HG02884 (cell line): ENCODE measurements at regions not wholly inside any gene's neighbourhood (a gene's known extent, or its start where the extent isn't known, plus 50 kb on each side); places are given as distances from the start of the nearest gene placed in this dataset.
A peak's percentile ranks its signal among the peaks of the same experiment; 100 is the strongest.
"Not testable (repeated sequence)": the region's sequence is repeated elsewhere in the genome, so short reads cannot be mapped to it uniquely, and the experiment has no call there.

Experiments used
- ATAC-seq: cut with Tn5 transposase; IDR thresholded peaks from one replicate; pipeline ENCODE4 v1.9.1; 2021; ENCODE audit warnings: mild to moderate bottlenecking, moderate library complexity; ENCODE audit not compliant: unreplicated experiment

- no peak for ATAC-seq
Observed at GRCh38 chrX:140172401-140172800, 207.1 kb upstream of the CXorf66 start.

- no peak for ATAC-seq
Observed at GRCh38 chrX:140167551-140167950, 202.2 kb upstream of the CXorf66 start.

GRCh38 chrX:140165849-140166248, 200.5 kb upstream of the CXorf66 start:
- no peak for ATAC-seq

- no peak for ATAC-seq
Observed at GRCh38 chrX:140164391-140164790, 199.1 kb upstream of the CXorf66 start.

DNA sequence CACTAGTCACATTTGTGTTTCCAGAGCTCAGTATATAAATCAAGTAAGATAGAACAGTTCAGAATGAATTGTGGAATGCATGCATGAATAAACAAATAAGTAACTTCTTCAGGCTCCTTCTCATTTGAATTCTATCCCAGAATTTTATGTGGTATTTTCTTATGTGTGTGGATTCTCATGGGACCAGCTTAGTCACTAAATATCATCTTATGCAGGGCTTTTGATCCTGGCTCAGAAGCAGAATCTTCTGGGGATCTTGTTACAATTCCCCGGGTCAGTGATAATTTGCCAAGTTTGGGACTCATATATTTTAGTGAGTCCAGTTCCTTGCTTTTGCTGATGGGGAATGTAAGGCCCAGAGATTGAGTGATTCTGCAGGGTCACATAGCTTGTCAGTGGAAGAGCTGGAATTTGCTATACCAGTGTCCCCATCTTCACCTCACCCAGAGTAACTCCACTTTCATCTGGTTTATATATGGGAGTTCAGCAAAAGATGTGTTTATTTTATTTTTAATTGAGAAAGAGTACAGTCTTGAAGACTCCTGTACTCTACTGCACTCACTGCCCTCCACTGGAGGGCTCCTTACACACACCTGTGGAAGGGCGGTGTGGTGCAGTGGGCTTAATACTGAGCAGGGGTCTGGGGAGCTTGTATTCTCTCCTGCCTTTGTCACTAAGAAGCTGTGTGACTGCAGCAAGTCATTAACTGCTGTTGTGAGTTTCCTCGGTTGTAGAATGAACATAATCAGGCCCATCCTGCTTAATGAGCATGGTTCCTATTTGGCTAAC, 198.2 kb upstream of the CXorf66 start:
- ATAC-seq, result no peak

- ATAC-seq, result no peak
Observed at GRCh38 chrX:140157611-140158010, 192.3 kb upstream of the CXorf66 start.

DNA sequence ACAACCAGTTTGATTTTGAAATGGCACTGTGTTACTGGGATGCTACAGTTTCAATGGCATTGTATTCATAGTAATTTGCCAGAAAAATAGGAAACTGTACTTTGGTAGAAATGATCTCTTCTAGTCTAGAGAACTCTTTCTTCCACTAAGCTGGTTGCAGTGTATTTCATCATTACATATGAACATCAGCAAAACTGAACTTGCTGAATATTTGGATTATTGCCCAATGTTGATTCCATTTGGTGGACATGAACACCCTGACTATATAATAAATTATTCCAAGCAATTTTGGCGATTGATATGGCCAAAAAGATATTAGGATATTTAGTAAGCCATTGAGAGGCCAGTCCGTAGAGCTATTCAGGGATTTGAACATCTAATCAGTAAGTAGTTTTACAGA, 191.8 kb upstream of the CXorf66 start:
- ATAC-seq, result no peak

DNA sequence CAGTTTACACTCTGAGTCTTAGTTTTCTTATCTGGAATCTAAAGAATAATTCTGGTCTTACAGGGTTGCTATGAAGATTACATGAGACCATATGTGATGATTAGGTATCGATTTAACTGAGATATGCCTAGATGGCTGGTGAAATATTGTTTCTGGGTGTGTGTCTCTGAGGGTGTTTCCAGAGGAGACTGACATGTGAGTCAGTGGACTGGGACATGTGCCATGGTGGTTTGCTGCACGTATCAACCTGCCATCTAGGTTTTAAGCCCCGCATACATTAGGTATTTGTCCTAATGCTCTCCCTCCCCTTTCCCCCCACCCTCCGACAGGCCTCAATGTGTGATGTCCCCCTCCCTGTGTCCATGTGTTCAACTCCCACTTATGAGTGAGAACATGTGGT, 186.0 kb upstream of the CXorf66 start:
- ATAC-seq, result no peak

DNA sequence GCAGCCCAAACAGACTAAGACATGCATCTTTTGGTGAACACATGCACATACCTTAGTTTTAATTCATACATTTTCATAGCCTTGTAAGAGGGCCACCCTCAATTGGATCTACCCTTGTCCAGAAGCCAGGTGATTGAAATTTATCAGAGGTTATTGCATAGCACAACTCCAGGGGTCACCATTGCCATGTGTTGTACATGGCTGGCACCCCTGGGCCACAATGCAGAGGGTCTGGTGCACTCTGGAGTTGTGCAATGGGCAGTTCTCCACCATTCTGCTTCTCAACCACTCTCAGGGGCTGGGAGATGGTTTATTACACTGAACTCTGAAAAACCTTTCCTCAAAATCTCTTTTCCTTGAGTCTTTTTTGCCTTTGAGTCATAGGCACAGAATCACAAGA, 184.4 kb upstream of the CXorf66 start:
- ATAC-seq, result no peak

DNA sequence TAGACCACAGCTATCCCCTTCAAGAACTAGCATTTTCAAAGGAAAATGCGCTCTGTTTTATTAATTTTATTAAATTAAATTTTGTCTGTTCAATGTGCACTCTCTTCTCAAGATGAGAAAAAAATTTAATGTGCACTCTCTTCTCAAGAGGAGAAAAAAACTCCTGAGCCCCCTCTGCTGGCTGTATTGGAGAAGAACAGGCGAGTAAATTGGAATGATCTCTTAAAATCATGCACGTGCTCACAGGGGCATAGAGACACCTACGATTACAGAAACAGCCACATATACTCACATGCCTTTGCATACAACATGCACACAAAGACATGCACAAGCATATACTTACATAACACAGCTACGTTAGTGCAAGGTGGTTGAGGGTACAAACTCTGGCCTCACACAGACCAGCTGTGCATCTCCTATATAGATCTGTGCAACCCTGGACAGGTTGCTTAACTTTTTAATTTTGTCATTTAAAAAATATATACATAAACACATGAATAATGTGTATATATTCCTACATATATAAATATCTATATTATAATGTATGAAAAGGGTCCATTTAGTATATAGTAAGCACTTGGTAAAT, 176.2 kb upstream of the CXorf66 start:
- peak; percentile 60 for ATAC-seq

DNA sequence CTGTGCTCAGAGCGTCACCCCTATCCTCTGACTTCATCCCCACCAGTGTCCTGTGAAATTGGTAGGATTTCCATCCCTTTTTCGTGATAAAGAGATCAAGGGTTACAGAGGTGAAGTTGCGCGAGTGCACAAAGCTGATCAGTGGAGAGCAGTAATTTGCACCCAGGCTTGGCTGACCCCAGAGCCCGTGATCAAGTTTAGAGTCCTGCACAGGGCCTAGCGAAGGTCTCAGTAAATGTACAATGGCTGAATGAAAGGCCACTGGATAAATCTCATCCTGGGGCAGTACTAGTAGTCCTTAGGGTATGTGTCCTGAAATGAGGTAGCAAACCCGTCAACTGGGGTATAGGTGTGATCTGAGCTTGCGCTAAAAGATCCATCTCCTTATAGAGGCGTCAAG, 173.2 kb upstream of the CXorf66 start:
- not testable (repeated sequence) for ATAC-seq

GRCh38 chrX:140138065-140138464, 172.7 kb upstream of the CXorf66 start:
- not testable (repeated sequence) for ATAC-seq

GRCh38 chrX:140132937-140133336, 167.6 kb upstream of the CXorf66 start:
- ATAC-seq, result no peak

GRCh38 chrX:140123446-140123845, 158.1 kb upstream of the CXorf66 start:
- ATAC-seq, result no peak

DNA sequence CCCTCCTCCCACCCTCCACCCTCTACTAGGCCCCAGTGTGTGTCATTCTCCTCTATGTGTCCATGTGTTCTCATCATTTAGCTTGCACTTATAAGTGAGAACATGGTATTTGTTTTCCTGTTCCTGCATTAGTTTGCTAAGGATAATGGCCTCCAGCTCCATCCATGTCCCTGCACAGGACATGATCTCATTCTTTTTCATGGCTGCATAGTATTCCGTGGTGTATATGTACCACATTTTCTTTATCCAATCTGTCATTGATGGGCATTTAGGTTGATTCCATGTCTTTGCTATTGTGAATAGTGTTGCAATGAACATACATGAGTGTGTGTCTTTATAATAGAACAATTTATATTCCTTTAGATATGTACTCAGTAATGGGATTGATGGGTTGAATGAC, 148.7 kb upstream of the CXorf66 start:
- ATAC-seq, result not testable (repeated sequence)

DNA sequence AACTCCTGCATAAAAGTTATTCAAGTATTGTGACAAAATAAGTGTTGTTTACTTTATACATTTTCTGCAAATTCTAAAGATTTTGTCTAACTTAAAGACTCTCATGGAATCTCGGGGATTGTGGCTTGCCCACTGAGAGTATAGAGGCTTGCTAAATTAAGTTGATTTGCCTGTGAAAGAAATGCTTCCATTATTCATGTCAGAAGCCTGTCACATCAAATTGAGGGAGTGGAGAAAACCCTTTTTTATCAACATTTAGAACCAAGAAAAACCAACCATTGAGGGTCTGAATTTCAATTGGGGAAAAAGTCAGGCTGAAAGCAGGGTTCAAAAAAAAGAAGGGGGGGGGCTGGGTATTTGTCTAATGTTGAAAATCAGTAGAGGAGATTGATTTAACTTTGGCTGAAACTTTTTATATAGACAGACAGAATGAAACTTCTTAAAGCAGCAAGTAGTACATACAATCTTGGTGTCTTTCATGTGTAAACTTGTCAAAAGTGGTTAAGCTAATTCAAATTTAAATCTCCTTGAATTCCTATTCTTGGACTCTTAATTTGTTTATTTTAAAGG, 144.8 kb upstream of the CXorf66 start:
- ATAC-seq, result no peak

DNA sequence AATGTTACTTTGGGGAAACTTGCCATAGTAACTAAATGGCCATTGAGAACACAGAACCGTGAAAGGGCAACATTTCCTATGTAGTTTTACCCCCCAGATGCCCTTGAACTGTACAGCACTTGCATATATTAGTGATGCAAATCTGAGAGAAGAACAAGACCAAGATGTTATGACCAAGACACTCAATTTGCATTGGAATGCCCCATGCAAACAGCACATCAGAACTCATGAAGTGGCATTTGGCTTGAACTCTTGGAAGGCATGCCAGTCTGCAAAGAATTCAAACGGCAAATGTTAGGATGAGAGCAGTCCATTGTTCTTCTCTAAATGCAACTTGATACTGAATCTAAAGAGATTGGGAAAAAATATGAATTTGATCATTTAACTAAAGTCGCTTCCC, 139.4 kb upstream of the CXorf66 start:
- no peak for ATAC-seq

DNA sequence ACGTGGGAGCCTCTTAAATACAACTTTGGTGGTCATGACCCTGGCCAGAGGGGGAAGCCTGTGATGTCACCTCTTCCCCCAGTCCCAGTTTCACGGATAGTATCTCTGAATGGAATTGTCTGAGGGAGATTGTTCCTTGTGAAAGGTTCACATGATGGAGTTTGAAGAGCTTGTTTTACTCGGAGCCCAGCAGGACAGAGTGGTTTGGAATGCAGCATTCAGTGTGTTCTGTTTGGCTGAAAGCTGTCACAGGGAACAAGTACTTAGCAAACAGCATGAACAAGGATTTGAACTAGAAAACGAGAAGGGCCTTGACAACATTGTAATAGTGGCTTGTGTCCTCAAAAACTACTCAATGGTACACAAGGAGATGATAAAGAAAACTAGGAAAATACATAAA, 133.9 kb upstream of the CXorf66 start:
- no peak for ATAC-seq

GRCh38 chrX:140092121-140092520, 126.8 kb upstream of the CXorf66 start:
- ATAC-seq, result no peak

DNA sequence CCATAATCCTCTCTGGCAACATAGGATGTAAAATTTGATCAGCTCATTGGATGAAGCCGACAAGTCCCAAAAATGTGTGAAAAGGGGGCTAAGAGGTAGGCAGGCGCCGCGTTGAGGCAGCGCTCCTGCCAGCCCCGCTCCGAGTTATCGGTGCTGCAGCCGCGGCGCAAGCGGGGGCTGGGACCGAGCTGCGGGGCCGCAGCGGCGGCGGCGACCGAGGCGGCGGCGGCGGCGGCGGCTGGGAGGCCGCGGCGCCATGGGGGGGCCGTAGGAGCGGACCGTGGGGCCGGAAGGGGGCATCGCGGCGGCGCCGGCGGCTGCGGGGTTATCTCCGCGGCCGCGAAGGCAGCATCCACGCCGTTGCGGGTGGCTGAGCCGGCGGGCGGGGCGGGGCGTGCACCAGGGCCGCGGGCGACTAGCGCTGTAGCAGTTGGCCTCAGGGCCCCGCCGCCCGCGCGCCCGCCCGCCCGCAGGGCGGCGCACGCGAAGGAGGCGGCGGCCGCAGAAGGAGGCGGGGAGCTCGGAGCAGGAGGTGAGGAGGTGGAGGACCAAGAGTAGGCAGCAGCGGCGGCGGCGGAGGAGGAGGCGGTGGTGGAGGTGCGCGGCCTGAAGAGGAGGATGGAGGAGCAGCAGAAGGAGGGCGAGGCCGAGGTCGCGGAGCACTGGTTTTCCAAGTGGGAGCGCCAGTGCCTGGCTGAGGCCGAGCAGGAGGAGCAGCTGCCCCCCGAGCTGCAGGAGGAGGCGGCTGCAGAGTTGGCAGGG, 126.0 kb upstream of the CXorf66 start:
- ATAC-seq, result peak; percentile 70

DNA sequence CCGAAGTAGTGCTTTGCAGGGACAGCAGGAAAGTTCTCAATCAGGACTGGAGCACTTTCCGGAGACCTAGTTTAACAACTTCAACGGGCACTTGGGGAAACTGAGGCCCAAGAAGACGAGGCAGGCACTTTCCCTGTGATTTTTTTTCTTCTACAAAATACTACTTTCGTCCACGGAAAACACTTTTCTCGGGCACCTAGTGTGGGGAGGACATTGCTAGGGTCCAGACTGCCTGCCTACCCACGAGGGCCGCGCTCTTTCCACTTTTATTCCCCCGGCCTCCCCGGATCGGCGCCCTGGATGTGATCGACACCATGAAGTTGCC, 125.4 kb upstream of the CXorf66 start:
- no peak for ATAC-seq

GRCh38 chrX:140088438-140088837, 123.1 kb upstream of the CXorf66 start:
- no peak for ATAC-seq
